SH-SY5Y (cell line): ENCODE measurements at regions not wholly inside any gene's neighbourhood (a gene's known extent, or its start where the extent isn't known, plus 50 kb on each side); places are given as distances from the start of the nearest gene placed in this dataset.

ENCODE experiments used
- GATA2 ChIP-seq: IDR thresholded peaks from 2 replicates; pipeline ENCODE4 v1.6.1; 2011; ENCODE audit warnings: mild to moderate bottlenecking, low read depth, low read length
- GATA3 ChIP-seq: IDR thresholded peaks from 2 replicates; pipeline ENCODE4 v1.6.1; 2011; ENCODE audit warnings: low read depth, mild to moderate bottlenecking, low read length, moderate library complexity

DNA sequence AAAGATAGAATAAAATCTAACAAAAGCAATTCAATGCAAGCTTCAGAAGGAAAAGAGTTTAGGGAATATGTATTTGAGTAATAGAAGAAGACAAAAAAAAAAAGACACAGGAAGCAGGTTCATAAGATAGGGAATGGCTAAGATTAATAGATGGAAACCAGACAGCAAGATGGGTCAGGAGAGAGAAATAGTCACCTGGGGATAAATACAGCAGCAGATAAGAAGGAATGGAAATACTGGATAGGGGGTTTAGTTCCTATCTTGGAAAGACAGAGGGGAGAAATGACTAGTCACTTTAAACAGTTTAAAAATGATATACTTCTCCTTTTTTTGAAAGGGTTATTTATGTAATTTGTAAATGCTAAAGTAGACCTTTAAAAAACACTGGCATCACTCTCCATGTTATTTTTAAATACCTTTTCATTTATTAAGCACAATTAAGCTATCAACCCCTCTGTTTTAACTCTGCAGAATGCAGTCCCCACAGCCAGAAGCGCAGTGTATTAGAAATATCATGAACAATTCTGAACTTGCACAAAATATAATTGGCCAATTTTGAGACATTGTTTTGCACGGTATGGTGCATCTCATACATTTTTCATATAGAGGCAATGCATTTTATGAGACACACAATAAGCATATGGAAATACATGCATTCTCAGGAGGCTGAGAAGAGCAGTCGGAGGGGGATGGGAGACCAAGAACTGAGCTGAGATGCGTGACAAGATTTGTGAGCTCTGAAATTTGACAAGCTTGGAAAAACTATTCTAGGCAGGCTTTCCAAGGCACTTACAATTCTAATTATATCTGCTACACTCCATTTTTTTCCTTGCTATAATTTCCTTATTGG is 303.4 kb upstream of the PRICKLE1 start:
- no peak for TF ChIP-seq GATA3
- no peak for TF ChIP-seq GATA2

GRCh38 chr12:42887657-42888056 is 298.1 kb upstream of the PRICKLE1 start:
- no peak for TF ChIP-seq GATA2
- TF ChIP-seq GATA3 = no peak

DNA sequence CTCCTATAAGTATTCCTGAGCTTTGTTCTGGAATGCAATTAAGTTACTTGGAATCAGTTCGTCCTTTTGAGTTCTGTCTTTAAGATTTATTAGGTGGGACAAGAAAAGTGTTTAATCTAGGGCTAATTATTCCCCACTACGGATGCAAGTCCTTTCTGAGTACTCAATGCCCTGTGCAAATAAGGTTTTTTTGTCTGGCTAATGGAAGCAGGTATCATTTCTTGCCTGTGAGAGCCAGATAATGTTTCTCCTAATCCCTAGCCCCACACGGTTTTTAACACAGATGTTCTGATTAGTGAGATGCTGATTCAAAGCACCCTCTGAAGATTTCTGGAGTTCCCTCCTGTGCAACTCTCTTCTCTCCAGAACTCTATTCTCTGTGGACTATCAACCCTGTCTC is 296.6 kb upstream of the PRICKLE1 start:
- TF ChIP-seq GATA2 (no peak), GATA3 (no peak)

DNA sequence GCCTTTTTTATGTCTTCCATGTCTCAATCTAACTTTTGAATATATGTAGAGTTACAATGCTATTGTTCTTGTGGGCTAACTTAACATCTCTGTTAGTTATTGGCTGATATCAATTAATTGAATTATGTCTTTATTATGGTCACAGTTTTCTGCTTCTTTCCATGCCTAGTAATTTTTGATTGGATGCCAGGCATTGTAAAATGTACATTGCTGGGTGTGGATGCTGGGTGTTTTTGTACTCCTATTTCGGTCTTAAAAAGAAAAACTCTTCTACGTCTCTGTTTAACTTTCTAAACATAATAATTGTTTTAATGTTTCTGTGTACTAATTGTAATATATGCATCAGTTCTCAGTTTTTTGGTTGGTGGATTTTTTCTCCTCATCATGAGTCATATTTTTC is 296.1 kb upstream of the PRICKLE1 start:
- TF ChIP-seq GATA2 = no peak
- no peak for TF ChIP-seq GATA3

- TF ChIP-seq GATA3 (no peak), GATA2 (no peak)
Measured at GRCh38 chr12:42884116-42884515, 294.6 kb upstream of the PRICKLE1 start.

- no peak for TF ChIP-seq GATA2
- TF ChIP-seq GATA3 = no peak
Measured at GRCh38 chr12:42873401-42873800, 283.9 kb upstream of the PRICKLE1 start.

DNA sequence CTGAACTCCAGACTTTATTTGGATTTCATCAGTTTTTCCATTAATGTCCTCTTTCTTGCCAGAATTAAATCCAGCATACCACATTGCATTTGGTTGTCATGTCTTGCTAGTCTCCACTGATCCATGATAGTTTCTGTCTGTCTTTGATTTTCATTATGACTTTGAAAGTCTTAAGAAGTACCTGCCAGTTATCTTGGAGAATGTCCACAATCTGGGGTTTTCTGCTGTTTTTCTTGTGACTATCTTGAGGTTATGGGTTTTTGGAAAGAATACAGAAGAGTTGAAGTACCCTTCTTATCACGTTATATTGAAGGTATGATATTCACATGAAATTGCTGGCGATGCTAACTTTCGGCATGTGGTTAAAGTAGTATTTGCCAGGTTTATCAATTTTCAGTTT is 282.3 kb upstream of the PRICKLE1 start:
- no peak for TF ChIP-seq GATA3
- no peak for TF ChIP-seq GATA2

DNA sequence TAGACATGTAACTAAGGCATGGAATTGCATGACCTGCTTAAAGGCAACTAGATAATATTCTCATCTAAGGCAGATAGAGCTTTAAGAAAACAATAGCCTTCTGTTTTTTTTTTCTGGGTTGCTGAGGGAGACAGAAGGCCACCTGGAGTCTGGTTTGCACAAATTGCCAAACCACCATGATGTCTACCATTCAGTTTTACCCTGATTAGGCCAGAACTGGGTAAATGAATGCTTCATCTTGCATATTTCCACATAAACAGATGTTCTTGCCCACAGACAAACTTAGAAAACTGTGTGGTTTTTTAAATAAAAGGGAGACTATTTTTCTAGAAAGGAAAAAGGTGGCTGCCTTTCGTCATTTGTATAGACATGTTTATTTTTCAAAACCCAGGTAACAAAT is 278.7 kb upstream of the PRICKLE1 start:
- no peak for TF ChIP-seq GATA2
- no peak for TF ChIP-seq GATA3

DNA sequence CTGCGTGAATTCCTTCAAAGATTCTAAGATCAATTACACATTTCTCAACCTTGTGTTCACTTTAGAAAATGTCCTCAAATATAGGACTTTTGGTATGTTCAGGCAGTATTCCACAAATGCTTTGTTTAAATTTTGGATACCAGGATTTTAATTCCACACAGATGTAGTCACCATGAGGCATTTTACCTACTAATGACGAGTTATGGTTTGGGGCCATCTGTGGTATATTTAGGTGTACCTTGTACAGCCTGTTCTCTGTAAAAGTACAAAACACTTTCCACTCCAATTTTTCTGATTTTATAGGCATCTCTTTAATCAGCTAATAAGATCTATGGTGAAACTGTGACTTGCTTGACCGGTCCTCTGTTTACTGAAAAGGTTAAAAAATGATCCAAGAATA is 275.7 kb upstream of the PRICKLE1 start:
- TF ChIP-seq GATA2 (no peak), GATA3 (no peak)

DNA sequence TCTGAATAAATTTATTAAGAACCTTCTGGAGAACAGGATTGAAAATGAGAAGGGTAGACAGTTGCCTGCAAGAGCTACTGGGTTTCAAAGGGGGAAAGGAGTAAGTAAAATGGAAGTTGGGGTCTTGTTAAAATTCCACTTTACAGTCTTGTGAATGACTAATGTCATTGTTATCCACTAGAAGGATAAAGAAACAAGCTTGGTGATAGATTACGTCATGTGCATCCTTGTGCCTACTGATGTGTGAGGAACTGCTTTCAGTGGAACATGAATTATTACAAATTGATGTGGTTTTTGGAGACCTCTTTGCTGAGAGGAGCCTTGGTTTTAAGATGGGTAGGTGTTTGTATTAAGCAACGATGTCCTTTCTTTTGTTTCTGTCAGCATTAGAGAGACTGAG is 272.5 kb upstream of the PRICKLE1 start:
- TF ChIP-seq GATA3 (no peak), GATA2 (no peak)

DNA sequence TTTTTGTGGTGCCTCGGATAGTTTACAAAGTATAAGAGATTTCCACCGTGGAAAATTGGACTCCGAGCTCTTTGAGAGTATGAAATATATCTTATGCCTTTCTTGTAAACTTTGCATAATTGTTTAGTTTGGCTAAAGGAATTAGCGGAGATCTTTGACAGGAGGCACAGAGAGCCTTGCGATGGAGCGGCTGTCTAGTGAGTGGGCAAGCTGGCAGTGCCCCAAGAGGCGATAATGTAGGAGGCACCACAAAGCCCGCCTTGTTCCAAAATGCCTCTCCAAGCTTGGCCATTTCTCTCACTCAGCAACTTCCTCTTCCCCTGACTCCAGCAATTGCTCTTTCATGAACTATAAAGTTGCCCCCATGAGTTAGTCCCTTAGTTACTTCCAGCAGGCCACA is 270.1 kb upstream of the PRICKLE1 start:
- TF ChIP-seq GATA3 = no peak
- TF ChIP-seq GATA2 = no peak

GRCh38 chr12:42857106-42857505 is 267.6 kb upstream of the PRICKLE1 start:
- no peak for TF ChIP-seq GATA2
- TF ChIP-seq GATA3 = no peak

DNA sequence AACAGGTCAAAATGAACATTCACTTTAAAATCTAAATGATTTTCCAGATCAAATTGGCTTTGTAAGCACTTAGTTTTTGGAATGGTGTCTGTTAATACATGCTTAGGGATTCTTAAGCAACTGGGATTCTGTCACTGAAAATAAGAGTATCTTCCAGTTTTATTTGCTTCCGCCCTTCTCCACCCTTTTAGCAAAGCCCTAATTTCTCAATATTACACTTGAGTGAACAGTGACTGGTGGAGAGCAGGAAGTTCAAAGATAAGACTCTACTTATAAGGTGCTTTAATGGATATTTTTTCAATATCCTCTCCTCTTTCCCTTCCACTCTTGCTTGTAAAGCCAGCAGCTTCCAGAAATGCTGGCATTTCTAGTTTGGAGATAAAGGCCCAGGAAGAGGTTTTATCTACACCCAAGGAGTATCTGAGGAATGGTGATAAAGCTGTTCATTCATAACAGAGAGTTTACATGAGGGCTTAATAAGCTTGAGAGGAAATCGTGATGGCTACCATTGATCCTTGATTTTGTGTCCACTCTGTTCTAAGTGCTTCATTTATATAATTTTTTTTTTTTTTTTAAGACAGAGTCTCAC is 265.9 kb upstream of the PRICKLE1 start:
- no peak for TF ChIP-seq GATA3
- TF ChIP-seq GATA2 = no peak

GRCh38 chr12:42854826-42855225 is 265.3 kb upstream of the PRICKLE1 start:
- TF ChIP-seq GATA2 = no peak
- TF ChIP-seq GATA3 = no peak

DNA sequence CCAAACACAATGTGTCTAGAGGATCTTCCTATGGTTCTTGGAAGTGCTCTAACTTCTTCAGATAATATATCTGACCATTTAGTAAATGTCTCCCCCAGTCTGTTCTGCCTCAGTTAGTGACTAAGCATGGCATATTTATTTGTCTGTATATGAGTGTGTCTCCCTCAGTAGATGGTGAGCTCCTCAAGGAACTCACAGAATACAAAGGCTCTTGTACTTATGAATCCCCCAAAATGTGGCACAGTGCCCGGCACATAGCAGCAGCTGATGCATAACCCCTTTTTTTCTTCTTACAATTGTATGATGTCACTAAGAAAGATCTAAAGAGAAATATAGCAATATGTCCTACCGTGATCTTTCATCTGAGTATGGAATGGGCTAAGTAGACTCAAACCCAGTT is 264.7 kb upstream of the PRICKLE1 start:
- no peak for TF ChIP-seq GATA2
- TF ChIP-seq GATA3 = no peak

- no peak for TF ChIP-seq GATA2
- TF ChIP-seq GATA3 = no peak
Measured at GRCh38 chr12:42853370-42854140, 264.0 kb upstream of the PRICKLE1 start.
